DND-41 (cell line): ENCODE measurements at regions not wholly inside any gene's neighbourhood (a gene's known extent, or its start where the extent isn't known, plus 50 kb on each side); places are given as distances from the start of the nearest gene placed in this dataset.

Source experiments
- ATAC-seq: fragments of 200-7000 bp; cut with Tn5 transposase; 3 replicates; pipeline ENCODE4 v1.9.1; 2021; ENCODE audit warnings: low read depth; ENCODE audit not compliant: insufficient read depth
- DNase-seq: peaks from one replicate; pipeline ENCODE4 v3.0.0-alpha.2; 2020
- H2AFZ ChIP-seq: 2 replicates; pipeline ENCODE4 v1.6.0; 2012; ENCODE audit warnings: low read depth, low read length
- H3K27ac ChIP-seq: 2 replicates; pipeline ENCODE4 v1.5.1; 2012; ENCODE audit warnings: low read length, inconsistent platforms
- H3K27me3 ChIP-seq: fragments of 200-600 bp; sonication (generic); 2 replicates; pipeline ENCODE4 v1.6.0; 2012; ENCODE audit warnings: low read length, mild to moderate bottlenecking, inconsistent platforms; ENCODE audit not compliant: insufficient read depth, poor library complexity
- H3K36me3 ChIP-seq: 2 replicates; pipeline ENCODE4 v1.5.1; 2012; ENCODE audit warnings: low read length, inconsistent platforms; ENCODE audit not compliant: insufficient read depth
- H3K4me1 ChIP-seq: 2 replicates; pipeline ENCODE4 v1.5.1; 2012; ENCODE audit warnings: mild to moderate bottlenecking, low read length; ENCODE audit not compliant: insufficient read depth
- H3K4me2 ChIP-seq: 2 replicates; pipeline ENCODE4 v1.6.0; 2012; ENCODE audit warnings: mild to moderate bottlenecking, moderate library complexity, low read length, inconsistent platforms; ENCODE audit not compliant: insufficient read depth
- H3K4me3 ChIP-seq, 2 experiments: fragments of 200-600 bp in 1 of 2; shearing (Covaris generic) in 1 of 2; 2 replicates each; pipeline ENCODE4 v1.5.1; 2012 to 2016; ENCODE audit warnings: inconsistent platforms in 2 of 2, low read length in 2 of 2, mild to moderate bottlenecking in 2 of 2, low read depth in 1 of 2, moderate library complexity in 1 of 2
- H3K79me2 ChIP-seq: 2 replicates; pipeline ENCODE4 v1.6.0; 2012; ENCODE audit warnings: low read length, inconsistent platforms; ENCODE audit not compliant: insufficient read depth
- H3K9ac ChIP-seq: 2 replicates; pipeline ENCODE4 v1.6.0; 2012; ENCODE audit warnings: low read depth, mild to moderate bottlenecking, inconsistent platforms, low read length, moderate library complexity
- H3K9me3 ChIP-seq: 2 replicates; pipeline ENCODE4 v1.5.1; 2012; ENCODE audit warnings: low read length, moderate library complexity, mild to moderate bottlenecking, inconsistent platforms; ENCODE audit not compliant: insufficient read depth, severe bottlenecking
- H4K20me1 ChIP-seq: 2 replicates; pipeline ENCODE4 v1.6.0; 2012; ENCODE audit warnings: low read length; ENCODE audit not compliant: insufficient read depth
- EZH2 ChIP-seq: IDR thresholded peaks from 3 replicates; pipeline ENCODE4 v1.6.1; 2012; ENCODE audit warnings: borderline replicate concordance, low read depth, mild to moderate bottlenecking, moderate library complexity, low read length, inconsistent platforms; ENCODE audit not compliant: severe bottlenecking
- TF ChIP-seq, protein P1 (sequence below): IDR thresholded peaks from 2 replicates; pipeline ENCODE4 v1.5.1; 2012; ENCODE audit warnings: borderline replicate concordance, low read length, moderate library complexity, mild to moderate bottlenecking; ENCODE audit not compliant: poor library complexity, severe bottlenecking; ENCODE audit errors: extremely low read depth

DNA sequence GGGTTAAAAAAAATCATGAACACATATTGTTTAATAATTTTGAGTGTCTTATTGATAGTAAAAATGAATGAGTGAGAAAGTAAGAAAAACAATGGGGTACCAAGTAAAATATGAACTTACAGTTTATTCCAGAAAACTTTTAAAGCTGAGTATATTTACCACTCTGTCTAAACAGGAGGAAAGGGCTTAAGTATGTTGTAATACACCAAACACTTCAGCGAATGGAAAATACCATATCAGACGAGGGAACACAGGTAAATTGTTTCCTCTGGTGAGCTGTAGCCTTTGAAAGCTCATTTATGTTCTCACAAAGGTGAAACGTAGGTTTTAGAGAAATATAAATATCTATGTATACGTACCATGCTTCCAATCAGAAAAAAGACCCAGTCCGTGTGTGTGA lies 1209.6 kb upstream of the ZEB2 start:
- no peak for DNase-seq
- no peak overlapping the region for H3K27ac ChIP-seq
- no peaks in the 10 kb centered on the region for H3K9me3 ChIP-seq
- no peak overlapping the region for H3K4me2 ChIP-seq
- no peaks in the 10 kb centered on the region for H3K36me3 ChIP-seq
- no peak overlapping the region for H3K9ac ChIP-seq
- no peaks in the 10 kb centered on the region for H4K20me1 ChIP-seq
- H3K27me3 ChIP-seq, result no peaks in the 10 kb centered on the region
- TF ChIP-seq, protein P1, sequence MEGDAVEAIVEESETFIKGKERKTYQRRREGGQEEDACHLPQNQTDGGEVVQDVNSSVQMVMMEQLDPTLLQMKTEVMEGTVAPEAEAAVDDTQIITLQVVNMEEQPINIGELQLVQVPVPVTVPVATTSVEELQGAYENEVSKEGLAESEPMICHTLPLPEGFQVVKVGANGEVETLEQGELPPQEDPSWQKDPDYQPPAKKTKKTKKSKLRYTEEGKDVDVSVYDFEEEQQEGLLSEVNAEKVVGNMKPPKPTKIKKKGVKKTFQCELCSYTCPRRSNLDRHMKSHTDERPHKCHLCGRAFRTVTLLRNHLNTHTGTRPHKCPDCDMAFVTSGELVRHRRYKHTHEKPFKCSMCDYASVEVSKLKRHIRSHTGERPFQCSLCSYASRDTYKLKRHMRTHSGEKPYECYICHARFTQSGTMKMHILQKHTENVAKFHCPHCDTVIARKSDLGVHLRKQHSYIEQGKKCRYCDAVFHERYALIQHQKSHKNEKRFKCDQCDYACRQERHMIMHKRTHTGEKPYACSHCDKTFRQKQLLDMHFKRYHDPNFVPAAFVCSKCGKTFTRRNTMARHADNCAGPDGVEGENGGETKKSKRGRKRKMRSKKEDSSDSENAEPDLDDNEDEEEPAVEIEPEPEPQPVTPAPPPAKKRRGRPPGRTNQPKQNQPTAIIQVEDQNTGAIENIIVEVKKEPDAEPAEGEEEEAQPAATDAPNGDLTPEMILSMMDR, result no peak
- no peak for TF ChIP-seq EZH2
- no peak overlapping the region for H2AFZ ChIP-seq
- no peaks in the 10 kb centered on the region for H3K79me2 ChIP-seq
- ATAC-seq, result no peak
- H3K4me1 ChIP-seq, result peaks cover 4% of the 10 kb centered on the region
- H3K4me3 ChIP-seq, result no peak overlapping the region

DNA sequence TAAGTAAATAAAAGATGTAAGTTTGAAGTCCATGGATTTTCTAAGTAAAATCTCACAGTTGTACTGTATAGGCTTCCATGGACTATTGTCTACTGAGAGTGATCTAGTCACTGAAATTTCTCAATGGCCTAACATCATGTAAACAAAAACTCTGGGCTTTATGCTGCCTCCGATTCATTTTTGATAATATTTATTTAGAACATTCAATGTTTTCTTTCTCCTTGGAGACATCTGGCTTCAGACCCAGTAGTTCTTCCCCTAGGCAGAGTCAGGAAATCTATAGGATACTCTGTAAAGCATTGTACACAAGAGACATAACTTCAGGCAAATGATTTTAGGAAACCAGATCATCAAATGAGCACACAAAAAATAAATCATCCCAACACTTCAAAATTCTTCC lies 1208.6 kb upstream of the ZEB2 start:
- Histone ChIP-seq H3K9me3 (no peaks in the 10 kb centered on the region), H3K4me2 (no peak overlapping the region), H2AFZ (no peak overlapping the region), H3K27ac (no peak overlapping the region), H3K27me3 (no peaks in the 10 kb centered on the region), H3K79me2 (no peaks in the 10 kb centered on the region), H3K36me3 (no peaks in the 10 kb centered on the region), H4K20me1 (no peaks in the 10 kb centered on the region), H3K9ac (no peak overlapping the region), H3K4me1 (peaks cover 14% of the 10 kb centered on the region), H3K4me3 (no peak overlapping the region)
- no peak for ATAC-seq
- TF ChIP-seq EZH2, result no peak
- TF ChIP-seq, protein P1, result no peak
- DNase-seq, result no peak

DNA sequence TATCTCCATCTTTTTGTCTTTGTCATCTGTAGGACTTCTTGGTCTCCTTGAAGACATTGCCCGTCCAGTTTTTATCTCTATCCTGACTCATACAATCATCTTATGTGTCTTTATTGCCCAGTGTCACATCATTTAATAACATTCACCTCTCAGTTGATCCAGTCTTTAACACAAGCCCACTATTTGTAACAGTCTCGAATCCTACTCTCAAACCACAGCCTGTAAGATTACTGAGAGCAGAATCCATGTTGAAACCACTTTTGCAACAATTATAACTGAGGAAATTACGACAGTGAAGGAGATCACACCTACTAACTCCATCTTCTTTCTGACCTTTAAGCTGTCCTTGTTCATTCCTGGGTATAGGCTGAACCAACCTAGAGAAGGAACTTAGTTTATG lies 1206.0 kb upstream of the ZEB2 start:
- no peaks in the 10 kb centered on the region for H4K20me1 ChIP-seq
- no peak for TF ChIP-seq EZH2
- TF ChIP-seq, protein P1, result no peak
- no peaks in the 10 kb centered on the region for H3K9me3 ChIP-seq
- H2AFZ ChIP-seq, result no peak overlapping the region
- no peak overlapping the region for H3K27ac ChIP-seq
- H3K4me2 ChIP-seq, result no peak overlapping the region
- H3K27me3 ChIP-seq, result no peaks in the 10 kb centered on the region
- no peak overlapping the region for H3K9ac ChIP-seq
- H3K36me3 ChIP-seq, result no peaks in the 10 kb centered on the region
- DNase-seq, result no peak
- no peaks in the 10 kb centered on the region for H3K79me2 ChIP-seq
- H3K4me1 ChIP-seq, result peaks cover 24% of the 10 kb centered on the region
- ATAC-seq, result no peak
- H3K4me3 ChIP-seq, result no peak overlapping the region
